Vagina (tissue), 2 donors: ENCODE measurements at regions not wholly inside any gene's neighbourhood (a gene's known extent, or its start where the extent isn't known, plus 50 kb on each side); places are given as distances from the start of the nearest gene placed in this dataset.

Experiments
- DNase-seq, 2 donors: peaks; one replicate each; pipeline ENCODE4 v3.0.0-alpha.2; 2017; ENCODE audit errors: extremely low spot score in 2 of 2
- H3K27ac ChIP-seq: fragments of 200-600 bp; sonication (generic); one replicate; pipeline ENCODE4 v1.5.1; 2019
- H3K27me3 ChIP-seq: fragments of 200-600 bp; sonication (generic); one replicate; pipeline ENCODE4 v1.5.1; 2019
- H3K36me3 ChIP-seq, 2 donors: fragments of 200-600 bp; sonication (generic); one replicate each; pipeline ENCODE4 v1.5.1; 2017 to 2019
- H3K4me1 ChIP-seq: fragments of 200-600 bp; sonication (generic); one replicate; pipeline ENCODE4 v1.5.1; 2019
- H3K4me3 ChIP-seq, 2 donors: fragments of 200-600 bp; sonication (generic); 1 replicate in 1 of 2; 2 replicates in 1 of 2; pipeline ENCODE4 v1.5.1; 2016 to 2019
- H3K9me3 ChIP-seq: fragments of 200-600 bp; sonication (generic); one replicate; pipeline ENCODE4 v1.5.1; 2019
- CTCF ChIP-seq, 3 experiments: fragments of 450-650 bp in 2 of 3; fragments of 200-600 bp in 1 of 3; sonication (generic) in 1 of 3; IDR thresholded peaks; one replicate each; pipeline ENCODE4 v1.5.1; 2017 to 2019; ENCODE audit warnings: antibody characterized with exemption in 3 of 3, mild to moderate bottlenecking in 2 of 3, moderate library complexity in 2 of 3
- POLR2A ChIP-seq, 2 donors: fragments of 450-650 bp; IDR thresholded peaks; one replicate each; pipeline ENCODE4 v1.6.1; 2017; ENCODE audit warnings: antibody characterized with exemption in 2 of 2, mild to moderate bottlenecking in 2 of 2, moderate library complexity in 2 of 2
- POLR2AphosphoS5 ChIP-seq, 2 donors: sonication (generic); formaldehyde crosslinking; IDR thresholded peaks; one replicate each; pipeline ENCODE4 v1.9.0; 2017; ENCODE audit warnings: antibody characterized with exemption in 2 of 2, mild to moderate bottlenecking in 2 of 2, low read depth in 1 of 2; ENCODE audit not compliant: insufficient read depth in 1 of 2
- intact Hi-C: fragments of 100-400 bp; cut with DNase I; formaldehyde crosslinking; loops from one replicate; pipeline ENCODE4 v1.15.1; 2023

- H3K36me3 ChIP-seq = no peaks in the 10 kb centered on the region
- no peak overlapping the region for H3K27ac ChIP-seq
- no peaks in the 10 kb centered on the region for H3K9me3 ChIP-seq
- TF ChIP-seq POLR2A (IDR thresholded peaks at IDR 0.05) = no peak
- no peak for TF ChIP-seq POLR2AphosphoS5 (IDR thresholded peaks at IDR 0.05; ENCODE audit: insufficient read depth in 1 of 2, low read depth in 1 of 2)
- no peak for TF ChIP-seq CTCF (IDR thresholded peaks at IDR 0.05)
- H3K4me1 ChIP-seq = no peaks in the 10 kb centered on the region
- no peaks in the 10 kb centered on the region for H3K27me3 ChIP-seq
- H3K4me3 ChIP-seq = no peak overlapping the region
- intact Hi-C loops = no loop called here
- no peak for DNase-seq
Measured at GRCh38 chr13:79780240-79780639, 299.3 kb downstream of the NDFIP2 start.

GRCh38 chr13:79779761-79780160, 298.8 kb downstream of the NDFIP2 start:
- intact Hi-C loops = loop anchor here (5.0 kb wide), 1 partner anchor 1483 kb away; no protein-coding TSS in a partner anchor
- Histone ChIP-seq H3K4me1 (no peaks in the 10 kb centered on the region), H3K36me3 (no peaks in the 10 kb centered on the region), H3K27me3 (no peaks in the 10 kb centered on the region), H3K9me3 (no peaks in the 10 kb centered on the region), H3K4me3 (no peak overlapping the region), H3K27ac (no peak overlapping the region)
- TF ChIP-seq CTCF (IDR thresholded peaks at IDR 0.05) = no peak
- peak in 1 of 2 donors; percentile 23 for TF ChIP-seq POLR2AphosphoS5 (IDR thresholded peaks at IDR 0.05; ENCODE audit: insufficient read depth in 1 of 2, low read depth in 1 of 2)
- DNase-seq = no peak

GRCh38 chr13:79778741-79779460, 297.9 kb downstream of the NDFIP2 start:
- H3K27ac ChIP-seq = no peak overlapping the region
- no peak overlapping the region for H3K4me3 ChIP-seq
- DNase-seq = no peak
- no peaks in the 10 kb centered on the region for H3K4me1 ChIP-seq
- H3K36me3 ChIP-seq = no peaks in the 10 kb centered on the region
- H3K27me3 ChIP-seq = no peaks in the 10 kb centered on the region
- TF ChIP-seq CTCF (IDR thresholded peaks at IDR 0.05) (no peak), POLR2AphosphoS5 (IDR thresholded peaks at IDR 0.05; ENCODE audit: insufficient read depth in 1 of 2, low read depth in 1 of 2) (no peak), POLR2A (IDR thresholded peaks at IDR 0.05) (no peak)
- no peaks in the 10 kb centered on the region for H3K9me3 ChIP-seq
- intact Hi-C loops = loop anchor here (5.0 kb wide), 1 partner anchor 1483 kb away; no protein-coding TSS in a partner anchor

GRCh38 chr13:79777504-79777903, 296.5 kb downstream of the NDFIP2 start:
- Histone ChIP-seq H3K4me1 (no peaks in the 10 kb centered on the region), H3K4me3 (no peak overlapping the region), H3K9me3 (no peaks in the 10 kb centered on the region), H3K27ac (no peak overlapping the region), H3K27me3 (no peaks in the 10 kb centered on the region), H3K36me3 (no peaks in the 10 kb centered on the region)
- TF ChIP-seq CTCF (IDR thresholded peaks at IDR 0.05) (no peak), POLR2AphosphoS5 (IDR thresholded peaks at IDR 0.05; ENCODE audit: insufficient read depth in 1 of 2, low read depth in 1 of 2) (no peak), POLR2A (IDR thresholded peaks at IDR 0.05) (no peak)
- DNase-seq = no peak
- intact Hi-C loops = loop anchor here (5.0 kb wide), 1 partner anchor 1485 kb away; no protein-coding TSS in a partner anchor
